Trophoblast cell (in vitro differentiated cells and primary cell): ENCODE measurements at regions not wholly inside any gene's neighbourhood (a gene's known extent, or its start where the extent isn't known, plus 50 kb on each side); places are given as distances from the start of the nearest gene placed in this dataset.

Experiments
- DNase-seq, 2 donors: peaks; one replicate each; pipeline ENCODE4 v3.0.0-alpha.2; 2016
- H2AFZ ChIP-seq: 2 replicates; pipeline ENCODE4 v1.6.1; 2013; ENCODE audit warnings: low read length, moderate library complexity, mild to moderate bottlenecking; ENCODE audit not compliant: insufficient read depth, poor library complexity
- H2AK5ac ChIP-seq: 2 replicates; pipeline ENCODE4 v1.6.1; 2013; ENCODE audit warnings: mild to moderate bottlenecking, low read length
- H2BK120ac ChIP-seq: 2 replicates; pipeline ENCODE4 v1.6.1; 2013; ENCODE audit warnings: low read length, mild to moderate bottlenecking, moderate library complexity; ENCODE audit not compliant: insufficient read depth, poor library complexity
- H2BK12ac ChIP-seq: 2 replicates; pipeline ENCODE4 v1.6.1; 2013; ENCODE audit warnings: mild to moderate bottlenecking, low read length, moderate library complexity
- H2BK5ac ChIP-seq: 2 replicates; pipeline ENCODE4 v1.6.1; 2013; ENCODE audit warnings: low read length, low read depth, moderate library complexity, mild to moderate bottlenecking; ENCODE audit not compliant: poor library complexity
- H3K14ac ChIP-seq: 2 replicates; pipeline ENCODE4 v1.6.1; 2013; ENCODE audit warnings: mild to moderate bottlenecking, low read length
- H3K18ac ChIP-seq: 2 replicates; pipeline ENCODE4 v1.6.1; 2013; ENCODE audit warnings: mild to moderate bottlenecking, low read length
- H3K23ac ChIP-seq: 2 replicates; pipeline ENCODE4 v1.6.1; 2013; ENCODE audit warnings: low read length
- H3K27ac ChIP-seq: 2 replicates; pipeline ENCODE4 v1.5.1; 2013; ENCODE audit warnings: low read depth, mild to moderate bottlenecking, inconsistent platforms, low read length, moderate library complexity
- H3K27me3 ChIP-seq: 2 replicates; pipeline ENCODE4 v1.6.1; 2013; ENCODE audit warnings: inconsistent platforms, mild to moderate bottlenecking, low read length, moderate library complexity; ENCODE audit not compliant: insufficient read depth
- H3K36me3 ChIP-seq, 2 experiments: 1 replicate in 1 of 2; 2 replicates in 1 of 2; pipeline ENCODE4 v1.6.1; 2013; ENCODE audit warnings: low read length in 2 of 2, mild to moderate bottlenecking in 2 of 2, moderate library complexity in 1 of 2; ENCODE audit not compliant: insufficient read depth in 2 of 2, control insufficient read depth in 1 of 2
- H3K4ac ChIP-seq: 2 replicates; pipeline ENCODE4 v1.6.1; 2013; ENCODE audit warnings: low read depth, mild to moderate bottlenecking, low read length, moderate library complexity
- H3K4me1 ChIP-seq, 2 experiments: 1 replicate in 1 of 2; 2 replicates in 1 of 2; pipeline ENCODE4 v1.6.1; 2013; ENCODE audit warnings: low read length in 2 of 2, mild to moderate bottlenecking in 2 of 2, moderate library complexity in 1 of 2; ENCODE audit not compliant: insufficient read depth in 2 of 2, control insufficient read depth in 1 of 2
- H3K4me2 ChIP-seq: 2 replicates; pipeline ENCODE4 v1.6.1; 2013; ENCODE audit warnings: inconsistent platforms, mild to moderate bottlenecking, low read length, moderate library complexity
- H3K4me3 ChIP-seq: 2 replicates; pipeline ENCODE4 v1.5.1; 2013; ENCODE audit warnings: mild to moderate bottlenecking, low read depth, low read length, inconsistent platforms
- H3K79me1 ChIP-seq: one replicate; pipeline ENCODE4 v1.6.1; 2013; ENCODE audit warnings: low read length
- H3K79me2 ChIP-seq: 2 replicates; pipeline ENCODE4 v1.6.1; 2013; ENCODE audit warnings: low read length, mild to moderate bottlenecking; ENCODE audit not compliant: control insufficient read depth, insufficient read depth, poor library complexity
- H3K9ac ChIP-seq: 2 replicates; pipeline ENCODE4 v1.6.1; 2013; ENCODE audit warnings: mild to moderate bottlenecking, low read length
- H3K9me3 ChIP-seq: 2 replicates; pipeline ENCODE4 v1.6.1; 2013; ENCODE audit warnings: low read depth, mild to moderate bottlenecking, control low read depth, inconsistent platforms, low read length; ENCODE audit not compliant: insufficient read depth
- H4K12ac ChIP-seq: 2 replicates; pipeline ENCODE4 v1.6.1; 2013; ENCODE audit warnings: low read depth, mild to moderate bottlenecking, low read length, moderate library complexity
- H4K8ac ChIP-seq: 2 replicates; pipeline ENCODE4 v1.6.1; 2013; ENCODE audit warnings: low read depth, mild to moderate bottlenecking, low read length, moderate library complexity
- H4K91ac ChIP-seq: one replicate; pipeline ENCODE4 v1.6.1; 2013; ENCODE audit warnings: low read depth, mild to moderate bottlenecking, low read length, moderate library complexity
- WGBS: extraction: QIAGEN DNeasy Blood & Tissue Kit; methylation state at CpG from one replicate; pipeline ENCODE4 v1.1.7; 2013; ENCODE audit warnings: missing lambda C conversion rate; ENCODE audit not compliant: insufficient read length, insufficient coverage; ENCODE audit errors: extremely low coverage; 5-methylcytosine and 5-hydroxymethylcytosine counted together

- no peak overlapping the region for H3K9ac ChIP-seq
- no CpG with 5 or more reads among the region's 4 CpGs for WGBS
- peaks cover 2 to 8% of the 10 kb centered on the region in 2 experiments for H3K4me1 ChIP-seq
- no peaks in the 10 kb centered on the region for H3K9me3 ChIP-seq
- no peak for DNase-seq
- no peaks in the 10 kb centered on the region for H3K27me3 ChIP-seq
- no peak overlapping the region for H4K12ac ChIP-seq
- H3K79me2 ChIP-seq, result no peaks in the 10 kb centered on the region
- no peak overlapping the region for H2BK12ac ChIP-seq
- H2BK120ac ChIP-seq, result no peak overlapping the region
- H3K27ac ChIP-seq, result peak overlapping the region; percentile 38
- no peak overlapping the region for H3K14ac ChIP-seq
- no peak overlapping the region for H3K23ac ChIP-seq
- H2AFZ ChIP-seq, result no peak overlapping the region
- H2AK5ac ChIP-seq, result no peak overlapping the region
- no peaks in the 10 kb centered on the region for H3K79me1 ChIP-seq
- H3K4ac ChIP-seq, result no peak overlapping the region
- no peak overlapping the region for H3K4me3 ChIP-seq
- peak overlapping the region; percentile 43 for H3K4me2 ChIP-seq
- no peak overlapping the region for H2BK5ac ChIP-seq
- H3K36me3 ChIP-seq, result no peaks in the 10 kb centered on the region
- H4K8ac ChIP-seq, result no peak overlapping the region
- no peak overlapping the region for H3K18ac ChIP-seq
- H4K91ac ChIP-seq, result no peak overlapping the region
Measured at GRCh38 chr6:163764565-163764964, 350.0 kb downstream of the QKI start.

GRCh38 chr6:163761481-163761880 is 347.0 kb downstream of the QKI start:
- Histone ChIP-seq H2BK5ac (no peak overlapping the region), H2BK12ac (no peak overlapping the region), H3K27ac (no peak overlapping the region), H3K9ac (no peak overlapping the region), H3K4me3 (no peak overlapping the region), H2AK5ac (no peak overlapping the region), H3K79me1 (no peaks in the 10 kb centered on the region), H3K27me3 (no peaks in the 10 kb centered on the region), H4K8ac (no peak overlapping the region), H4K91ac (no peak overlapping the region), H3K36me3 (no peaks in the 10 kb centered on the region), H3K4ac (no peak overlapping the region), H3K18ac (no peak overlapping the region), H3K23ac (no peak overlapping the region), H3K4me1 (peaks cover 4 to 8% of the 10 kb centered on the region in 2 experiments), H4K12ac (no peak overlapping the region), H2BK120ac (no peak overlapping the region), H3K9me3 (no peaks in the 10 kb centered on the region), H3K4me2 (no peak overlapping the region), H3K79me2 (no peaks in the 10 kb centered on the region), H2AFZ (no peak overlapping the region), H3K14ac (no peak overlapping the region)
- WGBS, result no CpG with 5 or more reads among the region's 3 CpGs
- no peak for DNase-seq

GRCh38 chr6:163760860-163761259 is 346.3 kb downstream of the QKI start:
- Histone ChIP-seq H3K79me2 (no peaks in the 10 kb centered on the region), H2AK5ac (no peak overlapping the region), H3K9me3 (no peaks in the 10 kb centered on the region), H4K8ac (no peak overlapping the region), H3K4me3 (no peak overlapping the region), H3K27me3 (no peaks in the 10 kb centered on the region), H3K4me2 (no peak overlapping the region), H3K23ac (no peak overlapping the region), H2AFZ (no peak overlapping the region), H3K14ac (no peak overlapping the region), H4K91ac (no peak overlapping the region), H3K36me3 (no peaks in the 10 kb centered on the region), H3K79me1 (no peaks in the 10 kb centered on the region), H2BK12ac (no peak overlapping the region), H3K4me1 (peaks cover 4 to 7% of the 10 kb centered on the region in 2 experiments), H3K9ac (no peak overlapping the region), H4K12ac (no peak overlapping the region), H3K18ac (no peak overlapping the region), H2BK5ac (no peak overlapping the region), H3K27ac (no peak overlapping the region), H3K4ac (no peak overlapping the region), H2BK120ac (no peak overlapping the region)
- WGBS, result no CpG with 5 or more reads among the region's 3 CpGs
- DNase-seq, result no peak

GRCh38 chr6:163759542-163759941 is 345.0 kb downstream of the QKI start:
- H3K23ac ChIP-seq, result no peak overlapping the region

More at GRCh38 chr6:163759542-163759941, 345.0 kb downstream of the QKI start:
- no peaks in the 10 kb centered on the region for H3K79me1 ChIP-seq
- no peak overlapping the region for H3K4ac ChIP-seq
- no peak overlapping the region for H2AK5ac ChIP-seq
- no peak overlapping the region for H3K18ac ChIP-seq
- no peaks in the 10 kb centered on the region for H3K27me3 ChIP-seq
- H4K8ac ChIP-seq, result no peak overlapping the region
- no peak overlapping the region for H2BK120ac ChIP-seq
- no peak overlapping the region for H2BK12ac ChIP-seq
- no peaks in the 10 kb centered on the region for H3K36me3 ChIP-seq
- no peak overlapping the region for H4K91ac ChIP-seq
- H3K9me3 ChIP-seq, result no peaks in the 10 kb centered on the region
- no peak overlapping the region for H4K12ac ChIP-seq
- H3K4me3 ChIP-seq, result no peak overlapping the region
- H3K14ac ChIP-seq, result no peak overlapping the region
- peak in 1 of 2 donors; percentile 21 for DNase-seq
- H2BK5ac ChIP-seq, result no peak overlapping the region
- peaks cover 2 to 4% of the 10 kb centered on the region in 2 experiments for H3K4me1 ChIP-seq
- H3K79me2 ChIP-seq, result no peaks in the 10 kb centered on the region
- no peak overlapping the region for H3K4me2 ChIP-seq
- H3K9ac ChIP-seq, result no peak overlapping the region
- H3K27ac ChIP-seq, result no peak overlapping the region
- H2AFZ ChIP-seq, result no peak overlapping the region
- WGBS, result no CpG with 5 or more reads among the region's 5 CpGs
